NCI-H2227 treated with DMSO at 0.1 percent for 48 hours (cell line): ENCODE measurements at regions not wholly inside any gene's neighbourhood (a gene's known extent, or its start where the extent isn't known, plus 50 kb on each side); places are given as distances from the start of the nearest gene placed in this dataset.
"Not testable (repeated sequence)": the region's sequence is repeated elsewhere in the genome, so short reads cannot be mapped to it uniquely, and the experiment has no call there.

Experiments used
- DNase-seq: peaks from one replicate; lab custom pipeline; 2025; lab: John Stamatoyannopoulos, UW

- no peak for DNase-seq
These were observed 161.7 kb upstream of the NUDT12 start for GRCh38 chr5:103724271-103724670.

- no peak for DNase-seq
These were observed 158.6 kb upstream of the NUDT12 start for GRCh38 chr5:103721183-103721582.

GRCh38 chr5:103718108-103718507 lies 155.5 kb upstream of the NUDT12 start:
- DNase-seq: no peak

- DNase-seq: no peak
These were observed 146.0 kb upstream of the NUDT12 start for GRCh38 chr5:103708601-103709000.

GRCh38 chr5:103706939-103707682 lies 144.5 kb upstream of the NUDT12 start:
- DNase-seq: no peak

- no peak for DNase-seq
These were observed 141.0 kb upstream of the NUDT12 start for GRCh38 chr5:103703617-103704016.

- no peak for DNase-seq
These were observed 130.9 kb upstream of the NUDT12 start for GRCh38 chr5:103693517-103693916.

GRCh38 chr5:103690676-103691075 lies 128.1 kb upstream of the NUDT12 start:
- peak; percentile 13 for DNase-seq

- no peak for DNase-seq
These were observed 117.3 kb upstream of the NUDT12 start for GRCh38 chr5:103679873-103680272.

- not testable (repeated sequence) for DNase-seq
These were observed 113.6 kb upstream of the NUDT12 start for GRCh38 chr5:103676198-103676597.

GRCh38 chr5:103674739-103675138 lies 112.2 kb upstream of the NUDT12 start:
- DNase-seq: no peak

GRCh38 chr5:103674251-103674650 lies 111.7 kb upstream of the NUDT12 start:
- DNase-seq: peak; percentile 46

GRCh38 chr5:103669615-103670014 lies 107.0 kb upstream of the NUDT12 start:
- no peak for DNase-seq

- no peak for DNase-seq
These were observed 105.7 kb upstream of the NUDT12 start for GRCh38 chr5:103668281-103668680.

- DNase-seq: no peak
These were observed 104.5 kb upstream of the NUDT12 start for GRCh38 chr5:103667068-103667467.

GRCh38 chr5:103657301-103657700 lies 94.7 kb upstream of the NUDT12 start:
- no peak for DNase-seq

GRCh38 chr5:103648086-103648485 lies 85.5 kb upstream of the NUDT12 start:
- DNase-seq: no peak

- no peak for DNase-seq
These were observed 84.4 kb upstream of the NUDT12 start for GRCh38 chr5:103646698-103647614.

- no peak for DNase-seq
These were observed 83.2 kb upstream of the NUDT12 start for GRCh38 chr5:103645816-103646215.

- no peak for DNase-seq
These were observed 76.4 kb upstream of the NUDT12 start for GRCh38 chr5:103638979-103639378.

GRCh38 chr5:103624675-103625074 lies 62.1 kb upstream of the NUDT12 start:
- no peak for DNase-seq

GRCh38 chr5:103624035-103624480 lies 61.5 kb upstream of the NUDT12 start:
- DNase-seq: no peak

- no peak for DNase-seq
These were observed 60.8 kb upstream of the NUDT12 start for GRCh38 chr5:103623425-103623824.
